OCI-LY3 (cell line): ENCODE measurements at regions not wholly inside any gene's neighbourhood (a gene's known extent, or its start where the extent isn't known, plus 50 kb on each side); places are given as distances from the start of the nearest gene placed in this dataset.

Source experiments
- H2AFZ ChIP-seq: fragments of 200-600, 300-600 bp; shearing (Covaris generic); 2 replicates; pipeline ENCODE4 v1.6.0; 2014; ENCODE audit warnings: antibody characterized with exemption, low read depth, low read length
- H3K27ac ChIP-seq: fragments of 200-600, 300-600 bp; sonication (generic); 2 replicates; pipeline ENCODE4 v1.5.1; 2014; ENCODE audit warnings: mild to moderate bottlenecking, low read length, moderate library complexity, mixed read lengths
- H3K27me3 ChIP-seq: fragments of 200-600, 300-600 bp; sonication (generic); 2 replicates; pipeline ENCODE4 v1.6.1; 2014; ENCODE audit warnings: low read depth, low read length, mixed read lengths
- H3K36me3 ChIP-seq: fragments of 200-600, 300-600 bp; sonication (generic); replicated peaks from 2 replicates; pipeline ENCODE3; 2014; ENCODE audit warnings: low read depth, low read length, mixed read lengths
- H3K4me1 ChIP-seq: fragments of 300-600, 200-600 bp; sonication (generic); 2 replicates; pipeline ENCODE4 v1.6.1; 2014; ENCODE audit warnings: low read length, mixed read lengths
- H3K4me2 ChIP-seq: fragments of 200-600, 300-600 bp; sonication (generic); 2 replicates; pipeline ENCODE4 v1.6.1; 2014; ENCODE audit warnings: low read length, mixed read lengths
- H3K4me3 ChIP-seq: fragments of 300-600, 200-600 bp; sonication (generic); 2 replicates; pipeline ENCODE4 v1.5.1; 2014; ENCODE audit warnings: antibody characterized with exemption, mild to moderate bottlenecking, low read length, moderate library complexity
- H3K79me2 ChIP-seq: fragments of 300-600, 200-600 bp; shearing (Covaris generic); 2 replicates; pipeline ENCODE4 v1.6.1; 2014; ENCODE audit warnings: mild to moderate bottlenecking, low read length, mixed read lengths
- H3K9ac ChIP-seq: fragments of 300-600, 200-600 bp; shearing (Covaris generic); 2 replicates; pipeline ENCODE4 v1.6.0; 2014; ENCODE audit warnings: mild to moderate bottlenecking, low read length, moderate library complexity
- H3K9me3 ChIP-seq: fragments of 200-600, 300-600 bp; shearing (Covaris generic); 2 replicates; pipeline ENCODE4 v1.6.1; 2014; ENCODE audit warnings: low read length, mixed read lengths; ENCODE audit not compliant: insufficient read depth
- H4K20me1 ChIP-seq: fragments of 200-600, 300-600 bp; sonication (generic); 2 replicates; pipeline ENCODE4 v1.6.1; 2016; ENCODE audit warnings: low read length, mixed read lengths; ENCODE audit not compliant: insufficient read depth
- EZH2phosphoT487 ChIP-seq: fragments of 200-600 bp; shearing (Covaris generic); IDR thresholded peaks from 2 replicates; pipeline ENCODE4 v1.6.1; 2018; ENCODE audit warnings: antibody characterized with exemption, mixed run types, low read depth
- TF ChIP-seq, protein P1 (sequence below): fragments of 200-600, 300-600 bp; sonication (generic); IDR thresholded peaks from 2 replicates; pipeline ENCODE4 v1.5.1; 2014; ENCODE audit warnings: antibody characterized with exemption, low read length, low read depth

GRCh38 chr2:234714711-234715110 is 217.8 kb upstream of the ARL4C start:
- Histone ChIP-seq H3K79me2 (no peaks in the 10 kb centered on the region), H3K4me1 (no peaks in the 10 kb centered on the region), H3K36me3 (no peaks in the 10 kb centered on the region), H3K4me2 (no peak overlapping the region), H4K20me1 (no peaks in the 10 kb centered on the region), H3K9me3 (no peaks in the 10 kb centered on the region), H3K9ac (no peak overlapping the region), H3K27ac (no peak overlapping the region), H2AFZ (no peak overlapping the region), H3K4me3 (no peak overlapping the region), H3K27me3 (no peaks in the 10 kb centered on the region)
- TF ChIP-seq, protein P1, sequence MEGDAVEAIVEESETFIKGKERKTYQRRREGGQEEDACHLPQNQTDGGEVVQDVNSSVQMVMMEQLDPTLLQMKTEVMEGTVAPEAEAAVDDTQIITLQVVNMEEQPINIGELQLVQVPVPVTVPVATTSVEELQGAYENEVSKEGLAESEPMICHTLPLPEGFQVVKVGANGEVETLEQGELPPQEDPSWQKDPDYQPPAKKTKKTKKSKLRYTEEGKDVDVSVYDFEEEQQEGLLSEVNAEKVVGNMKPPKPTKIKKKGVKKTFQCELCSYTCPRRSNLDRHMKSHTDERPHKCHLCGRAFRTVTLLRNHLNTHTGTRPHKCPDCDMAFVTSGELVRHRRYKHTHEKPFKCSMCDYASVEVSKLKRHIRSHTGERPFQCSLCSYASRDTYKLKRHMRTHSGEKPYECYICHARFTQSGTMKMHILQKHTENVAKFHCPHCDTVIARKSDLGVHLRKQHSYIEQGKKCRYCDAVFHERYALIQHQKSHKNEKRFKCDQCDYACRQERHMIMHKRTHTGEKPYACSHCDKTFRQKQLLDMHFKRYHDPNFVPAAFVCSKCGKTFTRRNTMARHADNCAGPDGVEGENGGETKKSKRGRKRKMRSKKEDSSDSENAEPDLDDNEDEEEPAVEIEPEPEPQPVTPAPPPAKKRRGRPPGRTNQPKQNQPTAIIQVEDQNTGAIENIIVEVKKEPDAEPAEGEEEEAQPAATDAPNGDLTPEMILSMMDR = no peak
- no peak for TF ChIP-seq EZH2phosphoT487

GRCh38 chr2:234712421-234712935 is 215.6 kb upstream of the ARL4C start:
- Histone ChIP-seq H3K4me1 (no peaks in the 10 kb centered on the region), H3K9me3 (no peaks in the 10 kb centered on the region), H3K79me2 (no peaks in the 10 kb centered on the region), H3K27me3 (no peaks in the 10 kb centered on the region), H3K4me3 (no peak overlapping the region), H3K9ac (no peak overlapping the region), H2AFZ (no peak overlapping the region), H4K20me1 (no peaks in the 10 kb centered on the region), H3K36me3 (no peaks in the 10 kb centered on the region), H3K4me2 (no peak overlapping the region), H3K27ac (no peak overlapping the region)
- TF ChIP-seq EZH2phosphoT487 = no peak
- TF ChIP-seq, protein P1 = no peak

DNA sequence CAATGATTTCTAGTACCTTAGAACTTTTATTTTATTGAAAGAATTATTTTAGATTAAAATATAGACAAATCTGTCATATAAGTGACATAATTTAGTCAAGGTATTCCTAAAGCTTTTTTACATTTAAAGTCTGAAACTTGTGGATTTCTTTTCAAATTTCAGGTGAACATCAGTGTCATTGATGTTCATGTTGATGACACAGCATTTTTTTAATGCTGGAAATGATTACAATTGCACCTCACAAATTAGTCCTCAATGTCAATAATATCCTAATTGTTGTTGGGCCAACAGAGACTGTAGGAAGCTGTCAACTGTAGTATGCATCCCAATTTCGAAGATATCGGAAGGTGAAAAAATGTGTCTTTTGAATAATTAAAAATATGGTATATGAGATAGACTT is 214.4 kb upstream of the ARL4C start:
- TF ChIP-seq, protein P1 = no peak
- TF ChIP-seq EZH2phosphoT487 = no peak
- H3K27me3 ChIP-seq = no peaks in the 10 kb centered on the region
- H3K79me2 ChIP-seq = no peaks in the 10 kb centered on the region
- no peak overlapping the region for H3K4me2 ChIP-seq
- H2AFZ ChIP-seq = no peak overlapping the region
- no peaks in the 10 kb centered on the region for H4K20me1 ChIP-seq
- H3K36me3 ChIP-seq = no peaks in the 10 kb centered on the region
- H3K9ac ChIP-seq = no peak overlapping the region
- no peak overlapping the region for H3K27ac ChIP-seq
- no peaks in the 10 kb centered on the region for H3K4me1 ChIP-seq
- no peaks in the 10 kb centered on the region for H3K9me3 ChIP-seq
- H3K4me3 ChIP-seq = no peak overlapping the region

- Histone ChIP-seq H3K27me3 (no peaks in the 10 kb centered on the region), H3K27ac (no peak overlapping the region), H3K4me1 (no peaks in the 10 kb centered on the region), H3K79me2 (no peaks in the 10 kb centered on the region), H4K20me1 (no peaks in the 10 kb centered on the region), H3K36me3 (no peaks in the 10 kb centered on the region), H2AFZ (no peak overlapping the region), H3K9ac (no peak overlapping the region), H3K4me2 (no peak overlapping the region), H3K9me3 (no peaks in the 10 kb centered on the region), H3K4me3 (no peak overlapping the region)
- TF ChIP-seq EZH2phosphoT487 = no peak
- TF ChIP-seq, protein P1 = no peak
These were observed 213.7 kb upstream of the ARL4C start for GRCh38 chr2:234710587-234710986.
